Immature natural killer cell (primary cell): ENCODE measurements at regions not wholly inside any gene's neighbourhood (a gene's known extent, or its start where the extent isn't known, plus 50 kb on each side); places are given as distances from the start of the nearest gene placed in this dataset.
"Not testable (repeated sequence)": the region's sequence is repeated elsewhere in the genome, so short reads cannot be mapped to it uniquely, and the experiment has no call there.

Source experiments
- DNase-seq, 3 donors: peaks; one replicate each; pipeline ENCODE4 v3.0.0; 2022; ENCODE audit warnings: mixed read lengths in 1 of 3
- H3K27ac Mint-ChIP-seq, 6 donors: one replicate each; pipeline ENCODE4 v1.8.0; 2020; ENCODE audit warnings: mixed read lengths in 6 of 6, mild to moderate bottlenecking in 5 of 6, inconsistent platforms in 4 of 6, moderate library complexity in 3 of 6
- H3K27me3 Mint-ChIP-seq, 3 donors: one replicate each; pipeline ENCODE4 v1.8.0; 2020 to 2021; ENCODE audit warnings: low read depth in 3 of 3, mild to moderate bottlenecking in 3 of 3, mixed read lengths in 3 of 3, moderate library complexity in 3 of 3, inconsistent platforms in 1 of 3
- H3K36me3 Mint-ChIP-seq, 3 donors: one replicate each; pipeline ENCODE4 v1.8.0; 2020; ENCODE audit warnings: mixed read lengths in 3 of 3, inconsistent platforms in 2 of 3, mild to moderate bottlenecking in 2 of 3
- H3K4me1 Mint-ChIP-seq, 2 donors: one replicate each; pipeline ENCODE4 v1.8.0; 2020; ENCODE audit warnings: inconsistent platforms in 2 of 2, mild to moderate bottlenecking in 2 of 2, mixed read lengths in 2 of 2, moderate library complexity in 1 of 2
- H3K4me3 Mint-ChIP-seq, 5 donors: one replicate each; pipeline ENCODE4 v1.8.0; 2020; ENCODE audit warnings: mild to moderate bottlenecking in 5 of 5, mixed read lengths in 5 of 5, inconsistent platforms in 3 of 5, moderate library complexity in 3 of 5
- H3K9me3 Mint-ChIP-seq, 6 donors: one replicate each; pipeline ENCODE4 v1.8.0; 2020; ENCODE audit warnings: mild to moderate bottlenecking in 6 of 6, mixed read lengths in 6 of 6, inconsistent platforms in 4 of 6, moderate library complexity in 3 of 6

GRCh38 chr9:107824556-107824955, 335.0 kb upstream of the KLF4 start:
- H3K27ac Mint-ChIP-seq: no peak overlapping the region
- no peaks in the 10 kb centered on the region for H3K36me3 Mint-ChIP-seq
- DNase-seq: no peak
- no peak overlapping the region for H3K4me3 Mint-ChIP-seq
- no peaks in the 10 kb centered on the region for H3K4me1 Mint-ChIP-seq
- H3K9me3 Mint-ChIP-seq: peaks cover 0 to 5% (median 2%) of the 10 kb centered on the region in 6 donors
- H3K27me3 Mint-ChIP-seq: peaks cover 0 to 2% (median 2%) of the 10 kb centered on the region in 3 donors

GRCh38 chr9:107819772-107820565, 330.4 kb upstream of the KLF4 start:
- Mint-ChIP-seq H3K36me3 (no peaks in the 10 kb centered on the region), H3K27ac (no peak overlapping the region), H3K4me1 (no peaks in the 10 kb centered on the region), H3K4me3 (no peak overlapping the region), H3K27me3 (peaks cover 0 to 2% (median 2%) of the 10 kb centered on the region in 3 donors), H3K9me3 (peaks cover 0 to 8% (median under 1%) of the 10 kb centered on the region in 6 donors)
- DNase-seq: no peak

GRCh38 chr9:107818503-107818829, 328.9 kb upstream of the KLF4 start:
- not testable (repeated sequence) for H3K36me3 Mint-ChIP-seq, DNase-seq, H3K9me3 Mint-ChIP-seq, H3K4me3 Mint-ChIP-seq, H3K27me3 Mint-ChIP-seq, H3K4me1 Mint-ChIP-seq, H3K27ac Mint-ChIP-seq

- not testable (repeated sequence) for H3K36me3 Mint-ChIP-seq, DNase-seq, H3K27ac Mint-ChIP-seq, H3K4me3 Mint-ChIP-seq, H3K9me3 Mint-ChIP-seq, H3K4me1 Mint-ChIP-seq, H3K27me3 Mint-ChIP-seq
Measured at GRCh38 chr9:107817595-107818502, 328.3 kb upstream of the KLF4 start.

GRCh38 chr9:107816561-107817021, 327.0 kb upstream of the KLF4 start:
- no peak overlapping the region for H3K4me3 Mint-ChIP-seq
- peaks cover 0 to 5% (median 1%) of the 10 kb centered on the region in 6 donors for H3K9me3 Mint-ChIP-seq
- DNase-seq: no peak
- no peaks in the 10 kb centered on the region for H3K4me1 Mint-ChIP-seq
- no peak overlapping the region for H3K27ac Mint-ChIP-seq
- no peaks in the 10 kb centered on the region for H3K36me3 Mint-ChIP-seq
- peaks cover 0 to 2% (median 0%) of the 10 kb centered on the region in 3 donors for H3K27me3 Mint-ChIP-seq

- Mint-ChIP-seq H3K9me3 (peaks cover 0 to 5% (median 1%) of the 10 kb centered on the region in 6 donors), H3K4me1 (no peaks in the 10 kb centered on the region), H3K4me3 (no peak overlapping the region), H3K36me3 (no peaks in the 10 kb centered on the region), H3K27me3 (peaks cover 0 to 2% (median 0%) of the 10 kb centered on the region in 3 donors), H3K27ac (no peak overlapping the region)
- DNase-seq: no peak
Measured at GRCh38 chr9:107815782-107816560, 326.4 kb upstream of the KLF4 start.

- Mint-ChIP-seq H3K4me1 (no peaks in the 10 kb centered on the region), H3K4me3 (no peak overlapping the region), H3K9me3 (peaks cover 0 to 8% (median 2%) of the 10 kb centered on the region in 6 donors), H3K27ac (no peak overlapping the region), H3K27me3 (no peaks in the 10 kb centered on the region), H3K36me3 (no peaks in the 10 kb centered on the region)
- DNase-seq: no peak
Measured at GRCh38 chr9:107813287-107813686, 323.7 kb upstream of the KLF4 start.

- DNase-seq: no peak
- H3K27ac Mint-ChIP-seq: no peak overlapping the region
- H3K4me3 Mint-ChIP-seq: no peak overlapping the region
- H3K36me3 Mint-ChIP-seq: no peaks in the 10 kb centered on the region
- no peaks in the 10 kb centered on the region for H3K4me1 Mint-ChIP-seq
- no peaks in the 10 kb centered on the region for H3K27me3 Mint-ChIP-seq
- H3K9me3 Mint-ChIP-seq: peaks cover 0 to 8% (median 4%) of the 10 kb centered on the region in 6 donors
Measured at GRCh38 chr9:107810461-107810961, 320.9 kb upstream of the KLF4 start.

- H3K36me3 Mint-ChIP-seq: no peaks in the 10 kb centered on the region
- H3K9me3 Mint-ChIP-seq: peaks cover 0 to 8% (median 4%) of the 10 kb centered on the region in 6 donors
- H3K27me3 Mint-ChIP-seq: no peaks in the 10 kb centered on the region
- no peaks in the 10 kb centered on the region for H3K4me1 Mint-ChIP-seq
- no peak for DNase-seq
- H3K4me3 Mint-ChIP-seq: no peak overlapping the region
- no peak overlapping the region for H3K27ac Mint-ChIP-seq
Measured at GRCh38 chr9:107809871-107810460, 320.4 kb upstream of the KLF4 start.

GRCh38 chr9:107807183-107807582, 317.6 kb upstream of the KLF4 start:
- no peak overlapping the region for H3K27ac Mint-ChIP-seq
- peaks cover 0 to 21% (median 2%) of the 10 kb centered on the region in 6 donors for H3K9me3 Mint-ChIP-seq
- no peak overlapping the region for H3K4me3 Mint-ChIP-seq
- H3K27me3 Mint-ChIP-seq: no peaks in the 10 kb centered on the region
- no peaks in the 10 kb centered on the region for H3K36me3 Mint-ChIP-seq
- H3K4me1 Mint-ChIP-seq: no peaks in the 10 kb centered on the region
- no peak for DNase-seq

- Mint-ChIP-seq H3K36me3 (no peaks in the 10 kb centered on the region), H3K9me3 (peaks cover 0 to 21% (median 2%) of the 10 kb centered on the region in 6 donors), H3K27ac (no peak overlapping the region), H3K4me3 (no peak overlapping the region), H3K4me1 (no peaks in the 10 kb centered on the region), H3K27me3 (no peaks in the 10 kb centered on the region)
- no peak for DNase-seq
Measured at GRCh38 chr9:107805201-107805600, 315.6 kb upstream of the KLF4 start.

GRCh38 chr9:107794259-107794658, 304.7 kb upstream of the KLF4 start:
- Mint-ChIP-seq H3K36me3 (no peaks in the 10 kb centered on the region), H3K27me3 (peaks cover 0 to 1% (median 0%) of the 10 kb centered on the region in 3 donors)

GRCh38 chr9:107793541-107793940, 304.0 kb upstream of the KLF4 start:
- H3K4me3 Mint-ChIP-seq: no peak overlapping the region
- H3K36me3 Mint-ChIP-seq: no peaks in the 10 kb centered on the region
- H3K27me3 Mint-ChIP-seq: peaks cover 0 to 1% (median 0%) of the 10 kb centered on the region in 3 donors
- peaks cover 0 to 12% (median 0%) of the 10 kb centered on the region in 6 donors for H3K9me3 Mint-ChIP-seq
- H3K4me1 Mint-ChIP-seq: no peaks in the 10 kb centered on the region
- no peak overlapping the region for H3K27ac Mint-ChIP-seq
- DNase-seq: no peak

More at GRCh38 chr9:107794259-107794658, 304.7 kb upstream of the KLF4 start:
- peaks cover 0 to 12% (median under 1%) of the 10 kb centered on the region in 6 donors for H3K9me3 Mint-ChIP-seq
- no peak for DNase-seq
- no peaks in the 10 kb centered on the region for H3K4me1 Mint-ChIP-seq
- H3K27ac Mint-ChIP-seq: no peak overlapping the region
- no peak overlapping the region for H3K4me3 Mint-ChIP-seq
